T-cell (primary cell): ENCODE measurements at regions not wholly inside any gene's neighbourhood (a gene's known extent, or its start where the extent isn't known, plus 50 kb on each side); places are given as distances from the start of the nearest gene placed in this dataset.
"Not testable (repeated sequence)": the region's sequence is repeated elsewhere in the genome, so short reads cannot be mapped to it uniquely, and the experiment has no call there.

Experiments used
- ATAC-seq, 4 experiments: fragments of 200-7000 bp in 3 of 4; fragments of 150-1000 bp in 1 of 4; cut with Tn5 transposase; replicated peaks in 1 of 4; 1 replicate in 3 of 4; 2 replicates in 1 of 4; pipeline ENCODE4 v1.10.0; 2021; ENCODE audit warnings: moderate library complexity in 3 of 4, mild to moderate bottlenecking in 2 of 4, moderate number of reproducible peaks in 1 of 4
- CTCF ChIA-PET, 2 donors: fragments of 300-600 bp; sonication (Branson Sonifier 250); formaldehyde crosslinking; loops; one replicate each; lab custom pipeline; 2022; ENCODE audit warnings: antibody characterized with exemption in 2 of 2; lab: Charles Lee
- POLR2A ChIA-PET, 2 donors: fragments of 300-600 bp; sonication (Branson Sonifier 250); formaldehyde crosslinking; loops; one replicate each; lab custom pipeline; 2022; ENCODE audit warnings: antibody characterized with exemption in 2 of 2; lab: Charles Lee
- DNase-seq, 35 experiments: peaks; one replicate each; pipeline versions ENCODE4 v3.0.0 to v3.0.0-alpha.2; 2013 to 2023
- H3K27ac ChIP-seq: one replicate; pipeline ENCODE4 v1.5.1; 2013; ENCODE audit warnings: low read length
- H3K27me3 ChIP-seq, 2 experiments: replicated peaks in 1 of 2; 1 replicate in 1 of 2; 2 replicates in 1 of 2; pipeline versions ENCODE4 v1.6.1 to v1.7.0; 2013; ENCODE audit warnings: low read length in 1 of 2, mixed read lengths in 1 of 2; ENCODE audit not compliant: control insufficient read depth in 2 of 2, insufficient read depth in 2 of 2; ENCODE audit errors: extremely low read depth in 1 of 2
- H3K36me3 ChIP-seq, 2 donors: 1 replicate in 1 of 2; 2 replicates in 1 of 2; pipeline versions ENCODE4 v1.6.1 to v1.7.0; 2013; ENCODE audit warnings: low read length in 1 of 2; ENCODE audit not compliant: control insufficient read depth in 2 of 2, insufficient read depth in 1 of 2; ENCODE audit errors: extremely low read depth in 1 of 2
- H3K4me1 ChIP-seq, 2 experiments: 1 replicate in 1 of 2; 2 replicates in 1 of 2; pipeline versions ENCODE4 v1.6.1 to v1.7.0; 2013; ENCODE audit warnings: low read length in 2 of 2, mixed read lengths in 1 of 2; ENCODE audit not compliant: insufficient read depth in 2 of 2, control insufficient read depth in 1 of 2; ENCODE audit errors: extremely low read depth in 1 of 2
- H3K4me3 ChIP-seq, 2 donors: 1 replicate in 1 of 2; 2 replicates in 1 of 2; pipeline versions ENCODE4 v1.5.1 to v1.7.0; 2013; ENCODE audit warnings: mild to moderate bottlenecking in 2 of 2, low read length in 1 of 2, moderate library complexity in 1 of 2; ENCODE audit not compliant: control insufficient read depth in 1 of 2; ENCODE audit errors: extremely low read depth in 1 of 2
- H3K9me3 ChIP-seq: 2 replicates; pipeline ENCODE4 v1.7.0; 2013
- H3K27ac Mint-ChIP-seq, 2 donors: one replicate each; pipeline ENCODE4 v1.8.0; 2020 to 2021; ENCODE audit warnings: mild to moderate bottlenecking in 2 of 2, mixed read lengths in 2 of 2
- H3K27me3 Mint-ChIP-seq, 2 donors: one replicate each; pipeline ENCODE4 v1.8.0; 2021 to 2022; ENCODE audit warnings: mixed read lengths in 2 of 2
- H3K36me3 Mint-ChIP-seq: one replicate; pipeline ENCODE4 v1.8.0; 2021; ENCODE audit warnings: mixed read lengths
- H3K4me1 Mint-ChIP-seq, 3 donors: one replicate each; pipeline ENCODE4 v1.8.0; 2020 to 2022; ENCODE audit warnings: mixed read lengths in 3 of 3, mild to moderate bottlenecking in 1 of 3
- H3K4me3 Mint-ChIP-seq, 3 donors: one replicate each; pipeline ENCODE4 v1.8.0; 2020 to 2022; ENCODE audit warnings: mild to moderate bottlenecking in 3 of 3, mixed read lengths in 3 of 3, moderate library complexity in 3 of 3
- H3K9me3 Mint-ChIP-seq, 3 donors: one replicate each; pipeline ENCODE4 v1.8.0; 2020 to 2022; ENCODE audit warnings: mixed read lengths in 3 of 3
- WGBS: methylation state at CpG from one replicate; pipeline ENCODE4 v1.1.5; 2013; ENCODE audit warnings: missing lambda C conversion rate; ENCODE audit not compliant: insufficient coverage; 5-methylcytosine and 5-hydroxymethylcytosine counted together

- Histone ChIP-seq H3K36me3 (no peaks in the 10 kb centered on the region), H3K27ac (no peak overlapping the region), H3K9me3 (no peaks in the 10 kb centered on the region), H3K4me3 (no peak overlapping the region), H3K4me1 (no peaks in the 10 kb centered on the region), H3K27me3 (no peaks in the 10 kb centered on the region)
- Mint-ChIP-seq H3K36me3 (no peaks in the 10 kb centered on the region), H3K27ac (no peak overlapping the region), H3K4me1 (peaks cover 0 to 5% (median 5%) of the 10 kb centered on the region in 3 donors), H3K27me3 (peaks cover 0 to 4% of the 10 kb centered on the region in 2 donors), H3K4me3 (no peak overlapping the region), H3K9me3 (no peaks in the 10 kb centered on the region)
- ChIA-PET POLR2A (no interaction called here), CTCF (no interaction called here)
- ATAC-seq (no peak), DNase-seq (no peak)
- no CpG with 5 or more reads among the region's 2 CpGs for WGBS
Observed at GRCh38 chr5:96112703-96113102, 151.1 kb upstream of the ELL2 start.

- Mint-ChIP-seq H3K27ac (no peak overlapping the region), H3K4me1 (peaks cover 0 to 5% (median 5%) of the 10 kb centered on the region in 3 donors), H3K4me3 (no peak overlapping the region), H3K9me3 (no peaks in the 10 kb centered on the region), H3K27me3 (peaks cover 0 to 4% of the 10 kb centered on the region in 2 donors), H3K36me3 (no peaks in the 10 kb centered on the region)
- DNase-seq = no peak
- ChIA-PET CTCF (interaction anchor here in 1 of 2 donors (0.6 kb wide), 1 partner anchor 1506 kb away, joined by 3 read pairs; no protein-coding TSS in a partner anchor), POLR2A (interaction anchor here in 1 of 2 donors (0.6 kb wide), 1 partner anchor 17 kb away, joined by 15 read pairs; no protein-coding TSS in a partner anchor)
- H3K4me3 ChIP-seq = no peak overlapping the region
- no CpG with 5 or more reads among the region's 1 CpG for WGBS
- no peaks in the 10 kb centered on the region for H3K4me1 ChIP-seq
- no peak overlapping the region for H3K27ac ChIP-seq
- no peaks in the 10 kb centered on the region for H3K36me3 ChIP-seq
- H3K27me3 ChIP-seq = no peaks in the 10 kb centered on the region
- no peaks in the 10 kb centered on the region for H3K9me3 ChIP-seq
- ATAC-seq = no peak
Observed at GRCh38 chr5:96112123-96112670, 150.5 kb upstream of the ELL2 start.

GRCh38 chr5:96111080-96111756 lies 149.6 kb upstream of the ELL2 start:
- ChIA-PET CTCF (interaction anchor here in 1 of 2 donors (0.5 to 1.2 kb wide), 3 partner anchors 11 to 1507 kb away, joined by 3 to 6 read pairs (median 5); no protein-coding TSS in a partner anchor), POLR2A (interaction anchor here in 1 of 2 donors (0.6 kb wide), 1 partner anchor 16 kb away, joined by 15 read pairs; no protein-coding TSS in a partner anchor)
- peaks cover 0 to 4% of the 10 kb centered on the region in 2 donors for H3K27me3 Mint-ChIP-seq
- H3K9me3 Mint-ChIP-seq = no peaks in the 10 kb centered on the region
- no peaks in the 10 kb centered on the region for H3K27me3 ChIP-seq
- no peak overlapping the region for H3K4me3 Mint-ChIP-seq
- no peak for ATAC-seq
- no peak overlapping the region for H3K27ac Mint-ChIP-seq
- no peak overlapping the region for H3K27ac ChIP-seq
- H3K4me3 ChIP-seq = no peak overlapping the region
- no peaks in the 10 kb centered on the region for H3K9me3 ChIP-seq
- WGBS = no CpG with 5 or more reads among the region's 3 CpGs
- peaks cover 0 to 5% (median 5%) of the 10 kb centered on the region in 3 donors for H3K4me1 Mint-ChIP-seq
- H3K36me3 ChIP-seq = no peaks in the 10 kb centered on the region
- no peaks in the 10 kb centered on the region for H3K36me3 Mint-ChIP-seq
- H3K4me1 ChIP-seq = no peaks in the 10 kb centered on the region
- DNase-seq = no peak

DNA sequence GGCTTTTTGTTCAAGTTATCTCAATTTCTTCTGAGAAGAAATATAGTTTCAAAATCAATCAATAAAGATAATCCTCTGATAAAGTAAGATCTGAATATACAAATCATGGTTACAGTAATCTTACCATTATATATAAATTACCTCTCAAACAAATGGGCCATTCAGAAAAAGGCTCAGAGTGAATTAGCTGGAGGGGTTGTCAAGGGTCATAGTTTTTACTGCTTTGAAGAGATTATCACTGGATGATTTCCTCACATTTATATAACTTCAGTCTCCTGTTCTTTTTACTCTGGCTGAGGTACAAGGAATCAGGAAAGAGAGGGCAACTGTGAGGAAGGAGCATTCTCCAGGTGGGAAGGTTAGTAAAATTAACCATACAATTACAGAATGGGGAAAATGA lies 148.6 kb upstream of the ELL2 start:
- peaks cover 4% of the 10 kb centered on the region in 2 donors for H3K27me3 Mint-ChIP-seq
- ATAC-seq (no peak), DNase-seq (no peak)
- POLR2A ChIA-PET = no interaction called here
- no peaks in the 10 kb centered on the region for H3K9me3 Mint-ChIP-seq
- Histone ChIP-seq H3K4me3 (no peak overlapping the region), H3K9me3 (no peaks in the 10 kb centered on the region), H3K36me3 (no peaks in the 10 kb centered on the region), H3K27ac (no peak overlapping the region), H3K4me1 (no peaks in the 10 kb centered on the region), H3K27me3 (no peaks in the 10 kb centered on the region)
- H3K4me3 Mint-ChIP-seq = no peak overlapping the region
- H3K36me3 Mint-ChIP-seq = no peaks in the 10 kb centered on the region
- CTCF ChIA-PET = interaction anchor here in 1 of 2 donors (1.2 kb wide), 1 partner anchor 146 kb away, joined by 5 read pairs; no protein-coding TSS in a partner anchor
- no peaks in the 10 kb centered on the region for H3K4me1 Mint-ChIP-seq
- H3K27ac Mint-ChIP-seq = no peak overlapping the region

DNA sequence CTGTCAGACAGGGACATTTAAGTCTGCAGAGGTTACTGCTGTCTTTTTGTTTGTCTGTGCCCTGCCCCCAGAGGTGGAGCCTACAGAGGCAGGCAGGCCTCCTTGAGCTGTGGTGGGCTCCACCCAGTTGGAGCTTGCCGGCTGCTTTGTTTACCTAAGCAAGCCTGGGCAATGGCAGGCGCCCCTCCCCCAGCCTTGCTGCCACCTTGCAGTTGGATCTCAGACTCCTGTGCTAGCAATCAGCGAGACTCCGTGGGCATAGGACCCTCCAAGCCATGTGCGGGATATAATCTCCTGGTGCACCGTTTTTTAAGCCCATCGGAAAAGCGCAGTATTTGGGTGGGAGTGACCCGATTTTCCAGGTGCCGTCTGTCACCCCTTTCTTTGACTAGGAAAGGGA lies 147.0 kb upstream of the ELL2 start:
- H3K9me3 ChIP-seq, H3K27ac Mint-ChIP-seq, H3K4me3 Mint-ChIP-seq, H3K4me1 ChIP-seq, H3K27ac ChIP-seq, H3K27me3 ChIP-seq, ATAC-seq, H3K4me1 Mint-ChIP-seq, CTCF ChIA-PET, H3K36me3 Mint-ChIP-seq, H3K4me3 ChIP-seq, POLR2A ChIA-PET, H3K36me3 ChIP-seq, H3K9me3 Mint-ChIP-seq, H3K27me3 Mint-ChIP-seq, DNase-seq: not testable (repeated sequence)
- 83% methylated on average over 1 of the region's 10 CpGs for WGBS

DNA sequence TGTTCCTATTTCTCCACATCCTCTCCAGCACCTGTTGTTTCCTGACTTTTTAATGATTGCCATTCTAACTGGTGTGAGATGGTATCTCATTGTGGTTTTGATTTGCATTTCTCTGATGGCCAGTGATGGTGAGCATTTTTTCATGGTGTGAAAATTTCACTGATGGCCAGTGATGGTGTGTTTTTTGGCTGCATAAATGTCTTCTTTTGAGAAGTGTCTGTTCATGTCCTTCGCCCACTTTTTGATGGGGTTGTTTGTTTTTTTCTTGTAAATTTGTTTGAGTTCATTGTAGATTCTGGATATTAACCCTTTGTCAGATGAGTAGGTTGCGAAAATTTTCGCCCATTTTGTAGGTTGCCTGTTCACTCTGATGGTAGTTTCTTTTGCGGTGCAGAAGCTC lies 142.2 kb upstream of the ELL2 start:
- H3K9me3 Mint-ChIP-seq, H3K4me3 ChIP-seq, CTCF ChIA-PET, H3K27me3 ChIP-seq, H3K4me1 ChIP-seq, POLR2A ChIA-PET, DNase-seq, H3K27ac ChIP-seq, H3K27ac Mint-ChIP-seq, ATAC-seq, H3K27me3 Mint-ChIP-seq, H3K4me1 Mint-ChIP-seq, H3K4me3 Mint-ChIP-seq, H3K36me3 Mint-ChIP-seq, H3K36me3 ChIP-seq, H3K9me3 ChIP-seq: not testable (repeated sequence)
- no CpG with 5 or more reads among the region's 4 CpGs for WGBS
